HG02885 (cell line): ENCODE measurements at regions not wholly inside any gene's neighbourhood (a gene's known extent, or its start where the extent isn't known, plus 50 kb on each side); places are given as distances from the start of the nearest gene placed in this dataset.
A peak's percentile ranks its signal among the peaks of the same experiment; 100 is the strongest.

Source experiments
- ATAC-seq: cut with Tn5 transposase; IDR thresholded peaks from one replicate; pipeline ENCODE4 v1.9.1; 2021; ENCODE audit warnings: mild to moderate bottlenecking; ENCODE audit not compliant: unreplicated experiment, poor library complexity

- ATAC-seq = no peak
These were observed 111.4 kb upstream of the ZNF678 start for GRCh38 chr1:227451954-227452353.

DNA sequence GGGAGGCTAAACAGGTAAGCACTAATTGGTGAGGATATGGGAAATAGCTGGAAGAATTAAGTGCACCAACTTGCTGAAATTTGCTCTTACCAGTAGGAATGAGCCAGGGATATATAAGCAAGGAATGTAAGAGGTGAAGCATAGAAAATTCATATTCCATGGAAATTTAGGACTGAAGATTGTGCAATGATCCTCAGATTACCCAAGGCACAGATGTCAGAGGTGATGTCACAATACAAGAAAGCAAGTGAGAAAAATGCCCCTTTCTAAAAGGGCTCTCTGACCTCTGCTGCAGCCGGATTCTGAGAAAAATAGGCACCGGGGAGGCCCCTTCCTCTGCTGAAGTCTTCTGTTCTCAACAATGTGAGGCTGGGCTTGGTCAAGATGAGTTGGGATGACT, 112.3 kb upstream of the ZNF678 start:
- ATAC-seq = no peak

DNA sequence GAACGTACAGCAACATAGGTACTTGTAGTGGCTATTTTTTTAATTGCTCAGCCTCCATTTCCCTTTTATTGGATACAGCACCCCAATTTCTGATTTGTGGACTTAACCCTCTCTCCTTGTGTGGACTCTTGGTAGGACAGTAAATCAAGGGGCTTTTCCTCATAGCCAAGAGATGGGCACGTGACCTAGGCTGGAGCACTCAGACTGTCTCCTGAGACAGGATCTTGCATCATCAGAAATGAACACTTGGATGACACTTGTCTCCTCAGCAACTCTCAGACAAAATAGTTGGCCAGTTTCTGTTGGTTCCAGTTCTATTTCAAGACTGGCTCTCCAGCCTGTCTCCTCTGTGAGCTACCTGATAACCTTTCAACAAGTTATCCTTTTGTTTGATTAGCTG, 112.9 kb upstream of the ZNF678 start:
- no peak for ATAC-seq

DNA sequence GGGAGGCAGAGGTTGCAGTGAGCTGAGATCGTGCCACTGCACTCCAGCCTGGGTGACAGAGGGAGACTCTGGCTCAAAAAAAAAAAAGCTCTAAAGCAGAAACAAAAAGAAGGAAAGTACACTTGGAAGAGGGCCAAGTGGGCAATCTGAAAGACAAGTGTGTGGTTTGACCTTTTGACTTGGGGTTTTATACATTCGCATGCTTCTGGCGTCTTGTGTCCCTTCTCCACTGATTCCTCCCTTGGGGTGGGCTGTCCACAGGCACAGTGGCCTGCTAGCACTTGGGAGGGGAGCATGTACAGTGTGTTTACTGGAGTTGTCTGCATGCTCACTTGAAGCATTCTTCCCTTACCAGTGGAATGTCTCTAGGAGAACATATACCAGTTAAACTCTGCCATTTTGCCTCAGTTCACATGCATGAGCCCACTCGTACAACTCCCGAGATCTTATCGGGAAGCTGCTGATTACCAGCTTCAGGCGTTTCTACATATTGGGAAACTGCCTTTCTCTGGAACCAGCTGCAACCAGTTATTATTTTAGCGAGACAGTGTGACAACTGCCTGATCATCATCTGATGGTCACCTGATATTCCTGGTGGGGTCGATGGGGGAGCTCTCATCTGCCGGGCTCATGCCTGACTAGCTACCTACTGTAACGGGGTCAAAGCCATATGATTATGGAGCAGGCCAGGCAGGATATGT, 113.5 kb upstream of the ZNF678 start:
- no peak for ATAC-seq

DNA sequence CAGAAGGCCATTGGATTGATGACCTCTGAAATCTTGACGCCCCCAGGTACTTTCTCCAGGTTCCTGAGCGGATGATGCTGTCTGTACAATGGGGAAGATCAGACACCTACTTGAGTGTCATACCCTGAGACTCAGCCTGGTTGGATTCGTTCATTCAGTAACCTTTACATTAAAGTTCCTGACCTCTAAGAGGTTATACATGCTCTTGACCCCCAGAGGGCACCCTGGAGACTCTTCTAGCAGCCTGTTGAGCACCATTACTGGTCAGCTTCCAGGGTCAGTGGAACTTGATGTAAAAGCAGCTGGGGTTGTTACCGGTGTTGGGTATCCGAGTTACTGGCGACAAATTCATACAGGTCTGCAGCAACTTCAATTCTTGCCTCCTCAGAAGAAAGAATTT, 114.3 kb upstream of the ZNF678 start:
- peak; percentile 68 for ATAC-seq

GRCh38 chr1:227447531-227447990, 115.8 kb upstream of the ZNF678 start:
- no peak for ATAC-seq

GRCh38 chr1:227445746-227446145, 117.6 kb upstream of the ZNF678 start:
- no peak for ATAC-seq

DNA sequence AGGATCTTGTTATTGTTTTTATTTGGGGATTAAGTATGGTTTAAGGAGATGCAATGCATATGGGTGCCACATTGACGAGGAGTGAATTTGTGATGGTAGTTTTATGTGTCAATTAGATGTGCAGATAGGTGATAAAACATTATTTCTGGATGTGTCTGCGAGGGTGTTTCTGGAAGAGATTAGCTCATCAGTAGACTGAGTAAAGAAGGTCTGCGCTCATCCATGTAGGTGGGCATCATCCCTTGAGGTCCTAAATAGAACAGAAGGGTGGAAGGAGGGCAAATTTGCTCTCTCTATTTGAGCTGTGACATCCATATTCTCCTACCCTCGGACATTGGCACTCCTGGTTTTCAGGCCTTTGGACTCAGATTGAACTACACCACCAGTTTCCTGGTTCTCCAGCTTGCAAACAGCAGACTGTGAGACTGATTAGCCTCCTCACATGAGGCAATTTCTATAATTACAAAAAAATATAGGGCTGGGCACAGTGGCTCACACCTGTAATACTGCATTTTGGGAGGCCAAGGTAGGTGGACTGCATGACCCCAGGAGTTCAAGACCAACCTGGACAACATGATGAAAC, 118.2 kb upstream of the ZNF678 start:
- no peak for ATAC-seq

GRCh38 chr1:227440182-227440581, 121.9 kb upstream of the CDC42BPA start:
- no peak for ATAC-seq

DNA sequence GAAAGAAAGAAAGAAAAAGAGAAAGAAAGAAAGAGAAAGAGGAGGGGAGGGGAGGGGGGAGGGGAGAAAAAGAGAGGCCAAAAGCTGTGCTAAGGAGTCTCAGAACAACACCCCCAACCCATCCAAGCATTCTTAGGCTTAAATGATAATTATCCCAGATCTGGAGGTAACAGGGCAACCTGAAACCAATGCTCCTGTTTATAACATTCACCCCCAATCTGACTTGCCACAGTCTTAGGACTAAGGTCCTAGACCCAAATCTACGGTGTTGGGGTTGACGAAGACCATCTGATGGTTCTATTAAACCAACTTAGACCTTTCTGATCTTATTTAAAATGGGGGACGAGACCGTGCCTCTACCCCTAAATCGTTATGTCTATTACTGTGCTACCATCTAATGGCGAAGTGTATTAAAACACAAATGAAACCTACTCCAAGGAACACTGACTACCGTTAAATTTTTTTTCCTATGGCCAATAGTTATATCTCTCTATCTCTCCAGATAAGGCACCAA, 119.3 kb upstream of the CDC42BPA start:
- no peak for ATAC-seq

DNA sequence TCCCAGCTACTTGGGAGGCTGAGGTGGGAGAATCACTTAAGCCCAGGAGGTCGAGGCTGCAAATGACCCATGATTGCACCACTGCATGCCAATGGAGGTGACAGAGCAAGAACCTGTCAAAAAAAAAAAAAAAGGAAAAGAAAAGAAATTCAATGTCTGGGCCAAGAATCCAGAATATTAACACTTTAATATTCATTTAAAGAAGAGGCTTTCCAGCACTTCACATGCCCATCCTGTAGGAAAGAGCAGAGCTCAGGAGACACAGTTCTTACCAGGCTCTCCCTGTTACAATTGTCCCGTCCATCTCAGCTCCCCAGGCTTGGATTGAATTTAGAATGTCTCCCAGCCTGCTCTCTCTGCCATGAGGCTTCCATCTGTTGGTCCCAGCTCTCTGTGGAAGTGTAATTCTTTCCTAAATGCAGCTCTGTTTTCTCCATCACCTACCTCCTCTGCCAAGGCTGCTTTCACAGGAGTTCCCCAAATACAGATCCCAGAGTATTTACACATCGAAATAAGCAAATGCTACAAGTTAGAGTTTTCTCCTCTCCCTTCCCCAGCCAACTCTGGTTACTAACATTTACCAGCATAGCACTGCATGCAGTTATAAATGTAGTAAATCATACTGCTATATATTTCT, 116.6 kb upstream of the CDC42BPA start:
- ATAC-seq = no peak

DNA sequence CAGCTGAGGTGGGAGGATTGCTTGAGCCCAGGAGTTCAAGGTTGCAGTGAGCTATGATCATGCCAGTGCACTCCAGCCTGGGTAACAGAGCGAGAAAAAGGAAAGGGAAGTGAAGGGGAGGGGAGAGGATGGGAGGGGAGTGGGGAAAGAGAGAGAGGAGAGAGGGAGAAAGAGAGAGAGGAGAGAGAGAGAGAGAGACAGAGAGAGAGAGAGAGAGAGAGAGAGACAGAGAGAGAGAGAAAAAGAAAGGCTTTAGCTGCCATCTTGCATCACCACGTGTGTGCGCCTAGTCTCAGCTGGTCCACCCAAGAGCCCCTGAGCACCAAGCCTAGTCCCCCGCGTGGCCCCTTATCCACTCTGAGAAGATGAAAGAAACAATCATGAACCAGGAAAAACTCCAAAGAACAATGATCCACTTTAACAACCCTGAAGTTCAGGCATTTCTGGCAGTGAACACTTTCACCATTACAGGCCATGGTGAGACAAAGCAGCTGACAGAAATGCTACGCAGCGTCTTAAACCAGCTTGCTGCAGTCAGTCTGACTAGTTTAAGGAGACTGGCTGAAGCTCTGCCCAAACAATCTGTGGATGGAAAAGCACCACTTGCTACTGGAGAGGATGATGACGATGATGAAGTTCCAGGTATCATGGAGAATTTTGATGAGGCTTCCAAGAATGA, 115.5 kb upstream of the CDC42BPA start:
- no peak for ATAC-seq

DNA sequence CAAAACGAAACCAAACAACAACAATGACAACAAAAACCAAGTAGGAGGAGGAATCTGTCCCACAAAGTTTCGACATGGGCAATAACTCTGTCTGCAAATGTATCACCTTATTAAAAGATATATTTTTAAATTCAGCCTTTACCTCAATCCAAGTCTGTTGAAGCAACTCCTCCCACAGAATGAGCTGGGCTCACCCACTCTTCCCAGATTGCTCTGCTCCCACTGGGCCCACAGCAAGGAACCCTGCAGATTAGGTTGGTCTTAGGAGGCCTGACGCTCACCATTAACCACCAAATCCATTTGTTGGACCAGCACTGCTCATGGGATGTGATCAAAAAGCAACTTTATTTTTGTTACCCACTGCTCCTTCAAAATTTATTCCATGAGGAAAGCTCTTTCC, 114.7 kb upstream of the CDC42BPA start:
- no peak for ATAC-seq

DNA sequence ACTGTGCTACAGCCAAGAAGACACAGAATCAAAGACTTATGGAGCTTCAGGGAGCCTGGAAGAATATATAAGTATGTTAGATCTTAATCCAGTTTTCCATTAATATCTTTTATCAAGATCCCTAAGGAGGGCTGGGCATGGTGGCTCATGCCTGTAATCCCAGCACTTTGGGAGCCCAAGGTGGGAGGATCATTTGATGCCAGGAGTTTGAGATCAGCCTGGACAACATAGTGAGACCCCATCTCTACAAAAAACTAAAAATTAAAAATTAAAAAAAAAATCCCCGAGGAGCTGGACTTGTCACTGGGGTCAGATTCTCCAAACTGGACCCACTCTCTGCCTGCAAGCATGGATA, 113.9 kb upstream of the CDC42BPA start:
- no peak for ATAC-seq

DNA sequence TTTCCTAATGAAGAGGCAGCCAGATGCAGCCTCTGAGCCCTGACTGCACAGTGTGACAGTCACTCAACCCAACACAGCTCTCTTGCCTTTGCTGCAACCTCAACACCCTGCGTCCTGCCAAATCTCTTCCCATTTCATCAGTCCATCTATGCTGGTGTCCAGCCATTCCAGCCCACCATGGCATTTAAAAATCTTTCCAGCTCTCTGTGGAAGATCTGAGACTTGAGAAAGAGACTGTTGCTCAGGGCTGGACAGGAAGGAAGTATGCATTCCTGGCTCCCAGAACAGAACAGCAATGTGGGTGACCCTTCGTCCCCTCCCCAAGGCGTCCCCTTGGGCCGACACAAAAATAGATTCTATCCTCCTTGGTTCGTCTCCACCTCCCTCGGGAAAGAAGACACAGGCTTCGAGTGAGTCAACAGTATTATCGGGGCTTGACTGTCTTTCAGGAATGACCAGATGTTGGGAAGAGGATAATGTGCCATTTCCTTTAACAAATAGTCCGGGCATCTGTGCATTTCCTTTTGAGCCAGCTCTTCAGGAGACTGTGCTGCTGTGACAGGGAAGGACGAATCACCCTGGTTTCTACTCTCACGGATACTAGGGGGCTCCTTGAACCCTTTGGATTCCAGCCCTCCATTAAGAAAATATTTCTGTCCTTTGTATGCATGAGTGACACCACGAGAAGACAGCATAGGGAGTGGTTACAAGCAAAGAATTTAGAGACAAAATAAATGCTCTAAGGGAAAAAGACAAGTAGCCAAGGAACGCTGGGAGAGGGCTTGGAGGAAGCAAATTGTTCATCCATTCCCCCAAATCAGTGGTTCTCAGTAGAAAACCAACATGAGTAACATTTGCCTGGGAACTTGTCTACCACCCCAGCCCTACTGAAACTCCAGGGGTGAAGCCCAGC, 111.4 kb upstream of the CDC42BPA start:
- no peak for ATAC-seq

DNA sequence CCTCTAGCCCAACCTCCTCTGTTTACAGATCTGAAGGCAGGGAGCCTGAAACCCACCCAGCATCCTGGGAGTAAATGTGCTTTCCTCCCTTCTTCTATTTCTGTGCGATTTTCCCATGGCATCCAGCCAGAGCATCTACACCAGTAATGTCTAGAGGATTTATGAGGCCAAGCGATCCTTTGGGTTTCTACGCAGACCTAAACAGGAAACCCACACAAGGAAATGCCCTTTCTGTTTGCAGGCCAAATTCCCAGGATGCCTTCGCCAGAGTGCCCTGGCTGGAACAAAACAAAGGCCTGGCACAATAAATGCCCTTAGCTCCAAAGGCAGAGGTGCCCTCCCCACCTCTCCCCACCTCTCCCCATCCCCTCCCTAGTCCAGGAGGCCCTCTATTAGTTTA, 110.5 kb upstream of the CDC42BPA start:
- no peak for ATAC-seq

GRCh38 chr1:227427411-227427810, 109.1 kb upstream of the CDC42BPA start:
- no peak for ATAC-seq

DNA sequence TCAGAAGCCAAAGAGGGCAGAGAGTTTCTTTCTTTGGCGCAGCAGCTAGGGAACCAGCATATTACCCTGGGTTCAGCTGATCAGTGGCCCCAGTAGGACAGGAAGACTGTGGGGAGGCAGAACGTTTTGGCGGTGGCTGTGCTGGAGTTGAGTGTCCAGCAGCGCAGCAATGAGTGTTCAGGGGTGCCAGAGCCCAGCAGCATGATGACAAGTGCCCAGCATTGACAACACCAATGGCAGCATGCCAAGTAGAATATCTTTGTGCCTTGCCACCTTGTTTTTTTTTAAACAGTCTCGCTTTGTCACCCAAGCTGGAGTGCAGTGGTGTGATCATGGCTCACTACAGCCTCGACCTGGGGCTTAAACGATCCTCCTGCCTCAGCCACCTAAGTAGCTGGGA, 106.7 kb upstream of the CDC42BPA start:
- ATAC-seq = no peak

DNA sequence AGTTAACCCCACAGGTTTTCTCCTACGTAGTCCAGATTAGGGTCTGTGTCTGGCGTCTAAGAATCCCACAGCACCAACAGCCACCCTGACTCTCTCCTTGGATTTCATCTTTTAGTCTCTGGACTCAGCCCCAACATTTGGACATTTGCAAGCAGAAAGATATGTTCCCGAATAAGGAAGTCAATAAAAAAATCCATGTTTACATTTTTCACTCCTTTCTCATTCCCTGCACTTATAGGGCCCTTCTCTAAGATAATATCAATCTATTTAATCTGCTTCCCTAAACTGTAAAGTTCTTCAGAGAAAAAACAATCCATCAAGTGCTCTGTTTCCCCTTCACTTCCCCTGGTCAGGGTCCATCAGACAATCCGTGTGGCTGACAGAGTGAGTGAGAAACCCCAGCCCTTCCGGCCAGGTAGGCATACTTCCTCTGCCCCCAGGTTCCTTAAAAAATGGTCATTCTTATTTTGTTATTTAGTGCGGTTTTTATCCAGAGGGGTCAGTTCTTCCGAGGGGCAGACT, 105.9 kb upstream of the CDC42BPA start:
- no peak for ATAC-seq

GRCh38 chr1:227422581-227422980, 104.3 kb upstream of the CDC42BPA start:
- ATAC-seq = no peak
